ENCODE measurements at regions not wholly inside any gene's neighbourhood (a gene's known extent, or its start where the extent isn't known, plus 50 kb on each side); places are given as distances from the start of the nearest gene placed in this dataset.

DNA sequence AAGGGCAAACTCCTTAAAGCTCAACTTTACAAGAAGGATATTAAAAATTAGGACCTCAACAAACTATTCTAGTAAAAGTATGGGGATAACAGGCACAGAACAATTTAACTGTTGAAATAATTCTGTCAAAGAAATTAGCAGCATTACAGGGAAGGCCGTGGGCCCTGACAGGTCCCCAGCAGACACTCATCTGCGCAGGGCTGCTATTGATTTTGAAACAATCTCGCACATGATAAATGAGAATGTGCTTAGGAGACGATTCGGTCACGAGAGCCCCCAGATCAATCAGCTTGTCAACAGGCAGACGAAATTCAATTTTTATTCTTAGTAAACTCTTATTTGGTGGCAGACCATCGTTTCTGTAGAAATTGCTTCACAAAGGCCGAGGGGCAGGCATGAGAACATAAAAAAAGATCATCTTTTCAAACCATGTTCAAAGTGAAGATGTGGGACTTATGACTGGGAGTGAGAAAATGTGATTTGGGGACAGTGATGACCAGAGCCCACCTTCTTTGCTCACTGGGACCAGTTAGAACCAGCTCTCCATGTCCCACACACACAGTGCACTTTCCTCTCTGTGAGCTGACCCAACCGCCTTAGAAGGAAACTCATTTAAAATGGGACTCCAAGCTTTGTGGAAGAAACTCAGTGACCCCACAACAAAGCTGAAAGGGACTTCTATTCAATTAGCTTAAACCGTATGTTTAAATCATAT, 654.5 kb downstream of the TOX3 start:
- Histone ChIP-seq H3K4me2 (ENCODE audit: insufficient read depth, low read length) (no peak overlapping the region), H3K9me1 (replicated peaks; ENCODE audit: control insufficient read depth, extremely low read depth, insufficient read depth, low read length) (no peaks in the 10 kb centered on the region), H4K20me1 (replicated peaks; ENCODE audit: control insufficient read depth, extremely low read depth, insufficient read depth, low read length) (no peaks in the 10 kb centered on the region), H3K27me3 (ENCODE audit: control insufficient read depth in 2 of 2, insufficient read depth in 2 of 2, low read length in 2 of 2) (no peaks in the 10 kb centered on the region), H3K4me3 (replicated peaks in 1 of 3; ENCODE audit: insufficient read depth in 1 of 3, low read depth in 1 of 3, low read length in 3 of 3) (no peak overlapping the region), H3K9me3 (replicated peaks; ENCODE audit: control insufficient read depth, insufficient read depth, low read length) (no peaks in the 10 kb centered on the region), H3K36me3 (ENCODE audit: control insufficient read depth in 2 of 2, extremely low read depth in 1 of 2, insufficient read depth in 2 of 2, low read length in 2 of 2) (no peaks in the 10 kb centered on the region), H3K4me1 (ENCODE audit: control insufficient read depth, extremely low read depth, insufficient read depth, low read length) (no peaks in the 10 kb centered on the region), H2AFZ (ENCODE audit: low read depth, low read length) (no peak overlapping the region), H3K27ac (ENCODE audit: insufficient read depth, low read depth, low read length) (no peak overlapping the region), H3K9ac (replicated peaks; ENCODE audit: extremely low read depth, insufficient read depth, low read length) (no peak overlapping the region), H3K79me2 (ENCODE audit: control insufficient read depth, insufficient read depth, low read length) (no peaks in the 10 kb centered on the region)
- FAIRE-seq (no peak), DNase-seq (ENCODE audit: low read depth, low spot score) (no peak)
- CTCF ChIA-PET, result no interaction called here
- POLR2A ChIA-PET, result no interaction called here
- intact Hi-C loops (cut with micrococcal nuclease) (no loop called here), dilution Hi-C loops (cut with MboI; ENCODE audit: extremely low pct_ligation_motif_present, low sequenced_read_pairs) (no loop called here)
- TF ChIP-seq, protein P1, sequence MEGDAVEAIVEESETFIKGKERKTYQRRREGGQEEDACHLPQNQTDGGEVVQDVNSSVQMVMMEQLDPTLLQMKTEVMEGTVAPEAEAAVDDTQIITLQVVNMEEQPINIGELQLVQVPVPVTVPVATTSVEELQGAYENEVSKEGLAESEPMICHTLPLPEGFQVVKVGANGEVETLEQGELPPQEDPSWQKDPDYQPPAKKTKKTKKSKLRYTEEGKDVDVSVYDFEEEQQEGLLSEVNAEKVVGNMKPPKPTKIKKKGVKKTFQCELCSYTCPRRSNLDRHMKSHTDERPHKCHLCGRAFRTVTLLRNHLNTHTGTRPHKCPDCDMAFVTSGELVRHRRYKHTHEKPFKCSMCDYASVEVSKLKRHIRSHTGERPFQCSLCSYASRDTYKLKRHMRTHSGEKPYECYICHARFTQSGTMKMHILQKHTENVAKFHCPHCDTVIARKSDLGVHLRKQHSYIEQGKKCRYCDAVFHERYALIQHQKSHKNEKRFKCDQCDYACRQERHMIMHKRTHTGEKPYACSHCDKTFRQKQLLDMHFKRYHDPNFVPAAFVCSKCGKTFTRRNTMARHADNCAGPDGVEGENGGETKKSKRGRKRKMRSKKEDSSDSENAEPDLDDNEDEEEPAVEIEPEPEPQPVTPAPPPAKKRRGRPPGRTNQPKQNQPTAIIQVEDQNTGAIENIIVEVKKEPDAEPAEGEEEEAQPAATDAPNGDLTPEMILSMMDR (IDR thresholded peaks at IDR 0.05; ENCODE audit: extremely low read depth in 1 of 2, insufficient read depth in 1 of 2, low read depth in 1 of 2, low read length in 2 of 2), result no peak
- TF ChIP-seq POLR2AphosphoS5 (IDR thresholded peaks at IDR 0.05; ENCODE audit: insufficient read depth, low read depth, low read length) (no peak), MYC (IDR thresholded peaks at IDR 0.05; ENCODE audit: low read depth, low read length) (no peak), JUN (IDR thresholded peaks at IDR 0.05; ENCODE audit: borderline replicate concordance, insufficient read depth, insufficient read length, low read depth) (no peak), FOS (IDR thresholded peaks at IDR 0.05; ENCODE audit: borderline replicate concordance, insufficient read depth, low read length) (no peak), GATA2 (IDR thresholded peaks at IDR 0.05; ENCODE audit: insufficient read depth, insufficient read length, low read depth, low read length) (no peak), EZH2 (IDR thresholded peaks at IDR 0.05; ENCODE audit: borderline replicate concordance, low read depth, low read length, severe bottlenecking) (no peak), POLR2A (IDR thresholded peaks at IDR 0.05; ENCODE audit: low read depth, low read length) (no peak)
- TF ChIP-seq, protein P2, sequence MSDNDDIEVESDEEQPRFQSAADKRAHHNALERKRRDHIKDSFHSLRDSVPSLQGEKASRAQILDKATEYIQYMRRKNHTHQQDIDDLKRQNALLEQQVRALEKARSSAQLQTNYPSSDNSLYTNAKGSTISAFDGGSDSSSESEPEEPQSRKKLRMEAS (IDR thresholded peaks at IDR 0.05; ENCODE audit: insufficient read depth, insufficient read length), result no peak
- no TSS peak for BruUV-seq (replicated peaks)

Measured in endothelial cell of umbilical vein (primary cell).